Upper lobe of left lung (tissue), 4 donors: ENCODE measurements at regions not wholly inside any gene's neighbourhood (a gene's known extent, or its start where the extent isn't known, plus 50 kb on each side); places are given as distances from the start of the nearest gene placed in this dataset.

Experiments used
- CTCF ChIP-seq, 6 experiments: fragments of 450-650 bp in 4 of 6; fragments of 200-600 bp in 2 of 6; sonication (generic) in 2 of 6; IDR thresholded peaks; one replicate each; pipeline ENCODE4 v1.5.1; 2016 to 2019; ENCODE audit warnings: antibody characterized with exemption in 6 of 6
- POLR2A ChIP-seq, 4 donors: fragments of 450-650 bp; IDR thresholded peaks; one replicate each; pipeline ENCODE4 v1.5.1; 2016 to 2017; ENCODE audit warnings: antibody characterized with exemption in 4 of 4, mild to moderate bottlenecking in 2 of 4
- POLR2AphosphoS5 ChIP-seq, 2 donors: sonication (generic); formaldehyde crosslinking; IDR thresholded peaks; one replicate each; pipeline ENCODE4 v1.5.1; 2017; ENCODE audit warnings: antibody characterized with exemption in 2 of 2

GRCh38 chr3:30449290-30449632, 157.1 kb upstream of the TGFBR2 start:
- no peak for TF ChIP-seq POLR2AphosphoS5 (IDR thresholded peaks at IDR 0.05)
- no peak for TF ChIP-seq CTCF (IDR thresholded peaks at IDR 0.05)
- no peak for TF ChIP-seq POLR2A (IDR thresholded peaks at IDR 0.05)
